IPS-18a (cell line): ENCODE measurements at regions not wholly inside any gene's neighbourhood (a gene's known extent, or its start where the extent isn't known, plus 50 kb on each side); places are given as distances from the start of the nearest gene placed in this dataset.

Experiments used
- H3K27ac ChIP-seq: one replicate; pipeline ENCODE4 v1.5.1; 2013; ENCODE audit warnings: low read length
- H3K27me3 ChIP-seq: one replicate; pipeline ENCODE4 v1.6.1; 2013; ENCODE audit warnings: mild to moderate bottlenecking, low read length; ENCODE audit not compliant: control insufficient read depth, insufficient read depth
- H3K36me3 ChIP-seq: one replicate; pipeline ENCODE4 v1.6.1; 2013; ENCODE audit warnings: low read depth, low read length; ENCODE audit not compliant: control insufficient read depth
- H3K4me1 ChIP-seq: one replicate; pipeline ENCODE4 v1.6.1; 2013; ENCODE audit warnings: low read depth, low read length; ENCODE audit not compliant: control insufficient read depth
- H3K4me3 ChIP-seq: one replicate; pipeline ENCODE4 v1.5.1; 2013; ENCODE audit warnings: low read length
- H3K9ac ChIP-seq: one replicate; pipeline ENCODE4 v1.6.1; 2013; ENCODE audit warnings: mild to moderate bottlenecking, low read length, moderate library complexity
- H3K9me3 ChIP-seq: one replicate; pipeline ENCODE4 v1.6.1; 2013; ENCODE audit warnings: low read depth, low read length; ENCODE audit not compliant: control insufficient read depth

DNA sequence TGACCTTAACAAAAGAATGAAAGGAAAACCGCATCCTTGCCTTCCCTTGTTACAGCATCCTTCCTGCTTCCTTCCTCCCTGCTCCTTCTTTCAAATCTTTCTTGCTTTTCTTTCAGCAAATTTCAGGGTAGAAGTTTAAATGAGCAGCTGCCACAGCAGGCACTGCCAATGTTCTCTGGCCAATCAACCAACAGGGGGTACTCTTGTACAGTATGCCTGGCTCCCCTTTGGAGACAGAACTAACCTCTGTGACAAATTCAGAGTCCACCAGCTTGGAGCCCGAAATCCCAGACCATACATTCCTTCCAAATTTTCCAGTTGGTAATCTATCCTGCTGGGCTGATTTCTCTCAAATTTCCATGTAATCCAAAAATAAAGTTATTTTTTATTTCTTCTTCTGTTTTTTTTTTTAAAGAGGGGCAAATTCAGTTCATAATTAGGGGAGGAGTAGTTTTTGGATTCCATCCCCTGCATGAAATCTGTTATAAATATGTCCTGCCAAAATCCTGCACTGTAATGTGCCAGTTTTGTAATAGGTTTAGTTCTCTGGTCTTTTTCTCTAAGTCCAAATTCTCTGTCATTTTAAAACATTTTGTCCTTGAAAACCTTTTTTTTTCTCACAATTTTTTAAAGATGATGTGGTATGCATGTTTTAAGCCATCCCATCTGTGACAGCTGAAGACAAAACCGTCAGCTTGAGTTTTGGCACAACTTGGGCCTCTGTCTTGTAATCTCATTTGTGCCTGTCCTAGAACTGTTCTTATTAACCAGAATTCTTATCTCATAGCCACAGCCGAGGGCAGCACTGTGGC, 610.0 kb upstream of the LMO3 start:
- no peak overlapping the region for H3K27ac ChIP-seq

DNA sequence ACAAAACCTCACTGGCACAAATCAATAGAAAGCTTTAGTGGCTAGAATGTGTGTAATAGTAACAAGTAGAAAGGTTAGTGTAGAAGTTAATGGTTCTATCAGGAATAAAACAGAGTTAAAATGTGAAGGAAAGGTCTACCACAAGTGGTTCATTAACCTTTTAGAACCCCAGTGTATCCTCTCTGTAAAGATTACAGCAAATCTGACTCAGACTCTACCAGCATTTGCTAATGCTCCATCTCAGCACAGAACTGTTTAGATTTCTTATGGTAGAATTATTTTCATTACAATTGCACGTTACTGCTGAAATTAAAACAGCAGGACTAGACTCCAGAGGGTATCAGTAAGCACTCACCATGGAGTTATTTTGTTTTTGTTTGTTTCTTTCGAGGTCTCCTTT, 609.0 kb upstream of the LMO3 start:
- Histone ChIP-seq H3K4me1 (no peaks in the 10 kb centered on the region), H3K36me3 (no peaks in the 10 kb centered on the region), H3K27me3 (no peaks in the 10 kb centered on the region), H3K9me3 (no peaks in the 10 kb centered on the region), H3K4me3 (no peak overlapping the region), H3K9ac (no peak overlapping the region), H3K27ac (no peak overlapping the region)

More for the DNA sequence above, 610.0 kb upstream of the LMO3 start:
- Histone ChIP-seq H3K36me3 (no peaks in the 10 kb centered on the region), H3K4me1 (no peaks in the 10 kb centered on the region), H3K9ac (no peak overlapping the region), H3K4me3 (no peak overlapping the region), H3K9me3 (no peaks in the 10 kb centered on the region), H3K27me3 (no peaks in the 10 kb centered on the region)

DNA sequence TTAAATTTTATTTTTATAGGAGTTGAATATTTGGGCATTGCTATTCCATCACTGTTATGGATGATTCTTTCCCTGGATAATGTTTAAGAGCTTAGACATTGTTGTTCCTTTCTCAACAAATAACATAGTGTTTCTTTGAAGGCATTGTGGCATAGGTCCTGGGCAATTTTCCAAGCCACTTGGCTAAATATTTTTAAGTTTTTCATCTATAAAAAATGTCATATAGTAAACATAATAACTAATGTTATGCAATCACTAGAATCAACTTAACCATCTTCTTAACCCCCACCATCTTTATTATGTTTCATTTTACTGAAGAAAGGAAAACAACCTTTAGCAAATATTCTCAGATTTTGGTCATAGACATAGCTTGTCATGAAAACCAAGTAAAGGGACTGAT, 600.6 kb upstream of the LMO3 start:
- no peaks in the 10 kb centered on the region for H3K27me3 ChIP-seq
- H3K9ac ChIP-seq, result no peak overlapping the region
- no peaks in the 10 kb centered on the region for H3K36me3 ChIP-seq
- H3K9me3 ChIP-seq, result no peaks in the 10 kb centered on the region
- peaks cover 4% of the 10 kb centered on the region for H3K4me1 ChIP-seq
- no peak overlapping the region for H3K27ac ChIP-seq
- H3K4me3 ChIP-seq, result no peak overlapping the region

GRCh38 chr12:17204289-17205054, 598.5 kb upstream of the LMO3 start:
- H3K27ac ChIP-seq, result no peak overlapping the region

DNA sequence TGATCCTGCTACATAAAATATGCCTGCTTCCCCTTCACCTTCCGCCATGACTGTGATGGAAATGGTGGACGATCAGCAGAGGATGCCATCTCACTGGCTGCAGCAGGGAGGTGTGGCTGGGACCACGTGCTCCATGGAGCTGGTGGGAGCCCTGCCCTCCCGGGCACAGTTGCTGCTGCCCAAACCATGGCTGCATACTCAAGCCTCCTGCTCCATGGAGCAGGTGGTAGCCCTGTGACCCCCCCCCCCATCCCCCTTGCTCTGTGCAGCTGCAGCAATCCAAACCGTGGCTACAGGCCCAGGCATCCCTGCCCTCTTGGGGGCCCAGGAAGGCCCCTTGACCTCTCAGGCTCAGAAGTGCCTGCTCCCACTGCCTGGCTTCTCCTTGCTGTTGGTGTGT, 597.5 kb upstream of the LMO3 start:
- Histone ChIP-seq H3K9me3 (no peaks in the 10 kb centered on the region), H3K9ac (no peak overlapping the region), H3K36me3 (no peaks in the 10 kb centered on the region), H3K27me3 (no peaks in the 10 kb centered on the region), H3K4me3 (no peak overlapping the region), H3K4me1 (peaks cover 4% of the 10 kb centered on the region), H3K27ac (no peak overlapping the region)

More at GRCh38 chr12:17204289-17205054, 598.5 kb upstream of the LMO3 start:
- Histone ChIP-seq H3K4me3 (no peak overlapping the region), H3K27me3 (no peaks in the 10 kb centered on the region), H3K4me1 (peaks cover 4% of the 10 kb centered on the region), H3K9me3 (no peaks in the 10 kb centered on the region), H3K36me3 (no peaks in the 10 kb centered on the region), H3K9ac (no peak overlapping the region)

- H3K4me3 ChIP-seq, result no peak overlapping the region
- no peak overlapping the region for H3K9ac ChIP-seq
- H3K36me3 ChIP-seq, result no peaks in the 10 kb centered on the region
- no peaks in the 10 kb centered on the region for H3K4me1 ChIP-seq
- no peaks in the 10 kb centered on the region for H3K9me3 ChIP-seq
- no peaks in the 10 kb centered on the region for H3K27me3 ChIP-seq
- no peak overlapping the region for H3K27ac ChIP-seq
Measured at GRCh38 chr12:17197971-17198370, 592.0 kb upstream of the LMO3 start.

- Histone ChIP-seq H3K27ac (no peak overlapping the region), H3K4me1 (no peaks in the 10 kb centered on the region), H3K27me3 (no peaks in the 10 kb centered on the region), H3K4me3 (no peak overlapping the region), H3K36me3 (no peaks in the 10 kb centered on the region), H3K9me3 (no peaks in the 10 kb centered on the region), H3K9ac (no peak overlapping the region)
Measured at GRCh38 chr12:17192721-17193120, 586.8 kb upstream of the LMO3 start.

- no peak overlapping the region for H3K4me3 ChIP-seq
- no peak overlapping the region for H3K9ac ChIP-seq
- no peaks in the 10 kb centered on the region for H3K4me1 ChIP-seq
- H3K9me3 ChIP-seq, result no peaks in the 10 kb centered on the region
- no peaks in the 10 kb centered on the region for H3K36me3 ChIP-seq
- no peaks in the 10 kb centered on the region for H3K27me3 ChIP-seq
- no peak overlapping the region for H3K27ac ChIP-seq
Measured at GRCh38 chr12:17169726-17170471, 563.9 kb upstream of the LMO3 start.

DNA sequence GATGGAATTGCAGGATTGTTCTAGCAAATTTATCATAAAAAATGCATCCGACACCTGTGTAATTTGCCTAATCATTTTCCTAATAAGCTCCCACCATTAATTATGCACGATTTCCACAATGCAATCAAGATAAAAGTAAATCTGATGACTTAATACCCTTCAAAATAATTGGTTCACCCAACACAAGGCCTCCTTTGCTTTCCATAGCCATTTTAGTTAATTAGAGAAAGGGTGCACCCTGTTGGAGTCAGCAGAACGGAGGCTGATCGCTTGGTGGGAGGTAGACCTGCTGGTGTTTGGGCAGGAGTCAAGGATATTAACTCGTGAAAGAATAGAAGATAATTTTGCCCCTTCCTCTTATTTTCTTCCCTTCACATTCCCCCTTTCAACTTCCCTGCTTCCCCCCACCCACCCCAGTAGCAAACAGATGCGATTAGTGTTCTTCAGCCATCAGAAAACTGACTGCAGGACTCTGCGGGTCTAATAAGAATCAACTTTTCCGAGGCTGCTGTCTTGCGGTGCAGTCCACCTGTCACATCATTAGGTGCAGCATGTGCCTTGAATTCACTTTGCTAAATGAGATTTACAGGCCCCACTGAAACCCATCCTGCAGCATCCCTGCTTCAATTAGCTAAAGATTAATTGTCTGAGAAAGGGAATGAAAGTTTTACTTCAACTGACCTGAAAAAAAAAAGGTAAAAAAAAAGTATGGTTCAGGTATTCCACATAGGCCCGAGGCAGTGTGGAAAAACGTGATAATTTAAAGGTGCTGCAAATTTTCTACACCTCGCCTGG, 553.7 kb upstream of the LMO3 start:
- H3K36me3 ChIP-seq, result no peaks in the 10 kb centered on the region
- no peaks in the 10 kb centered on the region for H3K9me3 ChIP-seq
- no peak overlapping the region for H3K4me3 ChIP-seq
- no peak overlapping the region for H3K27ac ChIP-seq
- H3K4me1 ChIP-seq, result no peaks in the 10 kb centered on the region
- no peak overlapping the region for H3K9ac ChIP-seq
- no peaks in the 10 kb centered on the region for H3K27me3 ChIP-seq

GRCh38 chr12:17158201-17158600, 552.2 kb upstream of the LMO3 start:
- H3K27me3 ChIP-seq, result no peaks in the 10 kb centered on the region
- no peak overlapping the region for H3K4me3 ChIP-seq
- H3K27ac ChIP-seq, result no peak overlapping the region
- H3K9ac ChIP-seq, result no peak overlapping the region
- no peaks in the 10 kb centered on the region for H3K36me3 ChIP-seq
- H3K9me3 ChIP-seq, result peaks cover 3% of the 10 kb centered on the region
- no peaks in the 10 kb centered on the region for H3K4me1 ChIP-seq

- Histone ChIP-seq H3K9me3 (peaks cover 7% of the 10 kb centered on the region), H3K27me3 (no peaks in the 10 kb centered on the region), H3K4me3 (no peak overlapping the region), H3K36me3 (no peaks in the 10 kb centered on the region), H3K27ac (no peak overlapping the region), H3K9ac (no peak overlapping the region), H3K4me1 (no peaks in the 10 kb centered on the region)
Measured at GRCh38 chr12:17151917-17152316, 546.0 kb upstream of the LMO3 start.
